ENCODE measurements at regions not wholly inside any gene's neighbourhood (a gene's known extent, or its start where the extent isn't known, plus 50 kb on each side); places are given as distances from the start of the nearest gene placed in this dataset.
"Not testable (repeated sequence)": the region's sequence is repeated elsewhere in the genome, so short reads cannot be mapped to it uniquely, and the experiment has no call there.

- DNase-seq (ENCODE audit: low spot score) = no peak
Observed at GRCh38 chr7:94109556-94109955, 105.4 kb upstream of the BET1 start.

GRCh38 chr7:94111009-94111408 is 106.9 kb upstream of the BET1 start:
- no peak for DNase-seq (ENCODE audit: low spot score)

GRCh38 chr7:94115316-94115715 is 111.2 kb upstream of the BET1 start:
- DNase-seq (ENCODE audit: low spot score) = peak; percentile 43

GRCh38 chr7:94123136-94123535 is 119.0 kb upstream of the BET1 start:
- no peak for DNase-seq (ENCODE audit: low spot score)

GRCh38 chr7:94127026-94127425 is 122.9 kb upstream of the BET1 start:
- DNase-seq (ENCODE audit: low spot score) = no peak

GRCh38 chr7:94128072-94128471 is 123.9 kb upstream of the BET1 start:
- DNase-seq (ENCODE audit: low spot score) = no peak

- peak; percentile 84 for DNase-seq (ENCODE audit: low spot score)
Observed at GRCh38 chr7:94129443-94130140, 125.4 kb upstream of the BET1 start.

- no peak for DNase-seq (ENCODE audit: low spot score)
Observed at GRCh38 chr7:94130716-94131115, 126.6 kb upstream of the BET1 start.

GRCh38 chr7:94133460-94133859 is 129.3 kb upstream of the BET1 start:
- no peak for DNase-seq (ENCODE audit: low spot score)

- peak; percentile 58 for DNase-seq (ENCODE audit: low spot score)
Observed at GRCh38 chr7:94135180-94135579, 131.0 kb upstream of the BET1 start.

- DNase-seq (ENCODE audit: low spot score) = no peak
Observed at GRCh38 chr7:94142281-94142680, 138.1 kb upstream of the BET1 start.

- DNase-seq (ENCODE audit: low spot score) = peak; percentile 76
Observed at GRCh38 chr7:94145602-94146001, 141.4 kb upstream of the BET1 start.

GRCh38 chr7:94146408-94146807 is 142.3 kb upstream of the BET1 start:
- no peak for DNase-seq (ENCODE audit: low spot score)

GRCh38 chr7:94149789-94150545 is 145.8 kb upstream of the BET1 start:
- no peak for DNase-seq (ENCODE audit: low spot score)

GRCh38 chr7:94154182-94154581 is 150.0 kb upstream of the BET1 start:
- DNase-seq (ENCODE audit: low spot score) = no peak

- DNase-seq (ENCODE audit: low spot score) = no peak
Observed at GRCh38 chr7:94154858-94155257, 150.7 kb upstream of the BET1 start.

GRCh38 chr7:94157659-94158306 is 153.6 kb upstream of the BET1 start:
- DNase-seq (ENCODE audit: low spot score) = not testable (repeated sequence)

- DNase-seq (ENCODE audit: low spot score) = no peak
Observed at GRCh38 chr7:94160719-94161435, 156.7 kb upstream of the BET1 start.

GRCh38 chr7:94161476-94161875 is 157.3 kb upstream of the BET1 start:
- no peak for DNase-seq (ENCODE audit: low spot score)

- DNase-seq (ENCODE audit: low spot score) = no peak
Observed at GRCh38 chr7:94169682-94170081, 165.5 kb upstream of the BET1 start.

- no peak for DNase-seq (ENCODE audit: low spot score)
Observed at GRCh38 chr7:94170836-94171235, 166.7 kb upstream of the BET1 start.

GRCh38 chr7:94173436-94173835 is 169.3 kb upstream of the BET1 start:
- no peak for DNase-seq (ENCODE audit: low spot score)

GRCh38 chr7:94174375-94174774 is 170.2 kb upstream of the BET1 start:
- DNase-seq (ENCODE audit: low spot score) = no peak

All from COLO829 (cell line).